Renal pelvis (tissue), 1 donor: ENCODE measurements at regions not wholly inside any gene's neighbourhood (a gene's known extent, or its start where the extent isn't known, plus 50 kb on each side); places are given as distances from the start of the nearest gene placed in this dataset.

Experiments
- DNase-seq: peaks from one replicate; pipeline ENCODE4 v3.0.0-alpha.2; 2013

DNA sequence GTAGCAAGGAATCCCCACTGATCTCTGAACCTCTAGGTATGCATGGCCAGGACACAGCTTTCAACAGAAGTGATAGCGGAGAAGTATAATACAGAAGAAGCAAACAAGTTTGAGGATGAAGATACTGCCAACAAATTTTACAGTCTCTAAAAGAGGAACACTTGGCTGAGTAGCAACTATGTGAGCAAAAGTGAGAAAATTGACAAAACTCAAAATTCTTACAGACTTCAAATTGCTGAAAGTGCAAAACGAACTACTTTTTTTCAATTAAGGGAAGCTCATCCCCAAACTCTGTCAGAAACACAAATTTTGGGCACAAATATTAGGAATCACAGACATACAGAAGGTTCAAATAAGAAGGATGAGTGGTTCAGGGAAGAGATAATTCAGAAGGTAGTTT lies 1324.6 kb downstream of the LRFN5 start:
- no peak for DNase-seq

DNA sequence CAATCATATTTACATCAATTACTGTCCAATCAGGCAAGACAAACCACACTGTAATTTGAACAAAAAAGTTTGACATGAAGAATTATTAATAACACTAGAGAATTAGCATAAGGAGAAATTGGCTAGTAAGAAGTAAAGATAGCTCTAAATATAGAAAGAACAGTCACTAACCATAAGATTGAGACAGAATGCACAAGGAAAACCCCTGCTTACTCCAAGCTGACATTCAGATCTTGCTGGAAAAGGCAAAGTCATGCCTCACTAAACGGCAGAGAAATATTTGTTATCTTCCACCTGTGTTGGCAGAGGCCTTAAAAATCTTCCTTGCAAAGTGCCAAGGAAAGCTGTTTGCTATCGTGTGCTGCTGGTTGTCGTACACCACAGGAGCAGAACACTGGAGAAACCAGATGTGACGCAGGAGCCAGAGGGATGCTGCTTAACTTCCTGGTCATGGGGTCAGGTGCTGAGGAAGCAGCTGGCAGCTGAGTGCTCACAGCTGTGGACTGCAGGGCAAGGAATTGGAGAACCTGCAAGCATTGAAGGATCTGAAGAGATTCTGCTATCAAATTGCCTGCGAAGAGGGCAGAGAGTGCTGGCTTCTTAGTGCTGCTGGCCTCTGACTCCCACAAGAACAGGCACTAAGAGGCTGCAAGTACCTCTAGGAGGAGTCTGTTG lies 1323.3 kb downstream of the LRFN5 start:
- DNase-seq = peak; percentile 61

DNA sequence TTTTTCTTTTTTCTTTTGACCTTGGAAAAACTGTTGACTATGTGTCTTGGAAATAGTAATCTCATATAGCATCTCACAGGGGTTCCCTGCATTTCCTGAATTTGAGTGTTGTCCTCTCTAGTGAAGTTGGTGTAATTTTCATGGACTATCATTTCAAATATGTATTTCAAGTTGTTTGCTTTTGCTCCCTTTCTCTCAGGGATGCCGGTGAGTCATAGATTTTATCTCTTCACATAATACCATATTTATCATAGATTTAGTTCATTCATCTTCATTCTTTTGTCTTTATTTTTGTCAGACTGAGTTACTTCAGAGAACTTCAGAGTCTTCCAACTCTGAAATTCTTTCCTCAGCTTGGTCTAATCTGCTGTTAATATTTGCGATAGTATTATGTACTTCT lies 1320.6 kb downstream of the LRFN5 start:
- DNase-seq = no peak

DNA sequence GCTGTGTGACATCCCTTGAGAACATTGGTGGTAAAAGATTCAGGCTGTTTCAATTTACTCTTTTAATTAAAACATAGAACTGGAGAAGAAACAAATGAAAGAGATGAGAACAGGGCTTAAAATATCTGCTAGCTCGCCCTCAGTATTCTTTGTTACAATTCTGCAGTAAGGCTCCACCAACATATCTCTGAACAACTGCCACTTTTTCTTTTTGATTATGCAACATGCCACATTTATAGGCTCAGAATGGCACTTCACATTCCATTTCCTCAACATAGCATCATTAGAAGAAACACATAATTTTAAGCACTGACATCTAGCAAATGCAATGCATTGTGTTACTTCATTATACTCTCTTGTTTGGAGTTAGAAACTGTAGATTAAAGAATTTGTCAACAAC lies 1315.2 kb downstream of the LRFN5 start:
- no peak for DNase-seq

DNA sequence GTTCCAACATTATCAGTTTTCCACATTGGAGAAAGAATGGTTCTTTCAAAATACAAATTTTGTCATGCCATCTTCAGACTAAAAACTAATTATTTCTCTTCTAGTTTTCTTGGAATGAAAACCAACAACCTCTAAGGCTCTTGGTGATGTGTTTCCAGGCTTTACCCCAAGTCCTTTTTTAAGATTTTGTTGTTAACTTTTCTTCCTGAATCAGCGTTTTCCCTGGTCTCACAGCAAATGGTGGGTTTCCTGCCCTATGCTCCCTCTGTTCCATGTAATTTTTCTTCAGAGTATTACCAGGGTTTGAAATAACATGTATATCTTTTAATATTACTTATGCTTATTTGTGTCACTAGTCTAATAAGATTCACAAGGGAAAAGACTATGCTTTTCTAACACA lies 1311.9 kb downstream of the LRFN5 start:
- no peak for DNase-seq

DNA sequence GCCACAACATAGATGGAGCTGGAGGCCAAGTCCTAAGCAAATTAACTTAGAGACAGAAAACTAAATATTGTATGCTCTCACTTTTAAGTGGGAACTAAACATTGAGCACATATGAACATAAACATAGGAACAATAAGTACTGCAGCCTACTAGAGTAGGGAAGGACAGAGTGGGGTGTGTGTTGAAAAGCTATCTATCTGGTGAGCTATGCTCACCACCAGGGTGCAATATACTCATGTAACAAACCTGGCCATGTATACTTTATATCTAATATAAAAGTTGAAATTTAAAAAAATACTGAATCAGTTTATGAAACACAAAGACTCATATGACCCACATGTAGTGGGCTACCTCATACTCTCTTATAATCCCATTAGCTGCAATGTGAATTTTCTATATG lies 1305.0 kb downstream of the LRFN5 start:
- no peak for DNase-seq

DNA sequence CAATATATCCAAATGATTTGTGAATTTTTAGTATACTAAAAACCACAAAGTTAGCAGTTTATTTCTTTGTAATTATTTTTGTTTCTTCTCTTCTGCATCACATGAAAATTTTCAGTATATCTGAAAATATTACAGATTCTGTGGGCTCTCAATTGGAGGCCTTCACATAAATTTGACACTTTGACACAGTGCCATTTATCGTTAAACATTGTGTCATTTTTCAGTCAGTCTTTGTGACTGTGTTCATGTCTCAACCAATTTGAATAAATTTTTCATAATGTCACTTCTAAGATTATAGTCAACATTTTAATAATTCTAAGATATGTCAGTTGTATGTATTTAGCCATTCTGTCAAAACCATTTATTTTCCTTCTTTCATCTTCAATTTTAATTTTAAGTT lies 1303.0 kb downstream of the LRFN5 start:
- DNase-seq = no peak

- DNase-seq = no peak
Observed at GRCh38 chr14:42893183-42893582, 1286.5 kb downstream of the LRFN5 start.

DNA sequence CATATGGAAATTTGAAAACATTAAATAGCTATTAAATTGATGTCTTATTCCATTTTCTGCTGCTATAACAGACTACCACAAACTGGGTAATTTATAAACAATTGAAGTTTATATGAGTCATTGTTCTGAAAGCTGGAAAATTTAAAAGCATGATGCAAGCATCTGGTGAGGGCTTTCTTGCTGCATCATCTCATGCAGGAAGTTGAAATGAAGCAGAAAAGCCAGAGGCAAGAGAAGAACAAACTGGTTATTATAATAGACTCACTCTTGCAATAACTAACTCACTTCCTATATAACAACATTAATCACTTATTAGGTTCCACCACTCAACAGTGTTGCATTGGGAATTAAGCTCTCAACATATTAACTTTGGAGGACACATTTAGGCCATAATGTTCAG lies 1277.4 kb downstream of the LRFN5 start:
- DNase-seq = no peak

- DNase-seq = no peak
Observed at GRCh38 chr14:42877716-42878115, 1271.0 kb downstream of the LRFN5 start.

- no peak for DNase-seq
Observed at GRCh38 chr14:42872786-42873185, 1266.1 kb downstream of the LRFN5 start.

DNA sequence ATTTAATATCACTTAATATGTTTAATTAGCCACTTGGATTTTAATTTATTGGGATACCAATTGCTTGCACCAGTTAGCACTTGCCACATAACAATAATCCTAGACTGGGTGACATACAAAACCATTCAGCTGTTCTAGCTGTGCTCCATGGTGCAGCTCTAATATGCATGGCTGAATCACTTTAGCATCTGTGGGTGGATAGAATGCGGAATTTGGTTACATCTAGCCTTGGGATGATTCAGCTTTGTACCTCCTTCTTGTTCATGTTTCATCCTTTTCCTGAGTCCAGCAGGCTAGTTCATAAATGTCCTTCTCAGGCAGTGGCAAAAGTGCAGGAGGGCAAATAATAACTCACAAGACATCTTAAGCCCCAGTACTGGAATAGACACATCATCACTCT lies 1263.0 kb downstream of the LRFN5 start:
- no peak for DNase-seq

- no peak for DNase-seq
Observed at GRCh38 chr14:42862114-42862513, 1255.4 kb downstream of the LRFN5 start.

- DNase-seq = no peak
Observed at GRCh38 chr14:42860371-42860770, 1253.7 kb downstream of the LRFN5 start.

GRCh38 chr14:42856106-42856505 lies 1249.4 kb downstream of the LRFN5 start:
- no peak for DNase-seq

GRCh38 chr14:42855085-42855484 lies 1248.4 kb downstream of the LRFN5 start:
- DNase-seq = no peak

DNA sequence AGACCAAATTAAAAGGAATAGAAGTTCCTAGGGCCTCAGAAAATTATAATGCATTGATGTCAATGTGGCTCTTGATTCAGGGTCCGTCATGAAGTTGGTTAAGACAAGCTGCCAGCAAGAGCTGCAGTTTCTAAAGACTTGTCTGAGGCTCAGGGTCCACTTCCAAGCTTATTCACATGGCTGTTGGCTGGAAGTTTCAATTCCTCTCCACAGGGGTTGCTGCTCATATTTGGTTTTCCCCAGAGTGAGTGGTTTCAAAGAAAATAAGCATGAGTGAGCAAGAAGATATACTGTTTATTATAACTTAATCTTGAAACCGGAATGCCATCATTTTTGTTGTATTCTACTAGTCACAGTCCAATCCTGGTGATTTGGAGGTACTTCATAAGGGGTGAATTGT lies 1247.4 kb downstream of the LRFN5 start:
- DNase-seq = no peak

DNA sequence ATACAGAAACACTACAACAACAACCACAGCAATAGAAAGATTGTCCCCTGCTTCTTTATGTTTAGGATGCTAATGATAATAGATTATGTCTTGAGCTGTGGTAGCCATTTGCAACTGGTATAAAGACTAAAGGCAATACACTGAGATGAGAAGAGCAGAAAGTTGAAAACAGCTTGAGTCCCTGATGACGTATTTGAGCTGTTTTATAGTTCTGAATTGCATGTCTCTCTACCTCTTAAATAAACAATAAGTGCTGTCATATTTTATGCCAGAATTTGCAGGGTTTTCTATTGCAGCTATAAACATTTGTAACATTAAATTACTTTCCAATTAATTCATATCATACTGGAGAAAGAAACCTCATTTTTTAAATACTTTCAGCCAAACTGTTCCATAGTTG lies 1242.0 kb downstream of the LRFN5 start:
- DNase-seq = no peak

GRCh38 chr14:42814817-42815216 lies 1208.1 kb downstream of the LRFN5 start:
- no peak for DNase-seq

GRCh38 chr14:42806909-42807315 lies 1200.2 kb downstream of the LRFN5 start:
- no peak for DNase-seq

DNA sequence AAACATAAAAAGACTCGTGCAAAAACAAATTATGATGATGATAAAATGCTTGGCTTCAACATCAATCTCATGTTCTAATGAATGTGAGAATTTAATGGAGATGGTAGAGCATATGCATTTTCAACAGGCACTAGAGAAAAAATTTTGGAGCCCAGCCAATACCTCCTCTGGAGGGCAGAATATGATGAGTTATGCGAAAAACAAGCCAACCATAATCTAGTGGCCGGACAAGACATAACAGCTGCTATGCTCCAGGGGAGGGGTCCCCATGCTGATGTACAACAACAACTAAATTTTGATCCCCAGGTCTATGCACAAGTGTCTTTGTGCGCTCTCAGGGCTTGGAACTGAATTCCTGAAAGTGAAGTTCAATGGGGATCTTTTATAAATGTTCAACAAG lies 1197.5 kb downstream of the LRFN5 start:
- no peak for DNase-seq

DNA sequence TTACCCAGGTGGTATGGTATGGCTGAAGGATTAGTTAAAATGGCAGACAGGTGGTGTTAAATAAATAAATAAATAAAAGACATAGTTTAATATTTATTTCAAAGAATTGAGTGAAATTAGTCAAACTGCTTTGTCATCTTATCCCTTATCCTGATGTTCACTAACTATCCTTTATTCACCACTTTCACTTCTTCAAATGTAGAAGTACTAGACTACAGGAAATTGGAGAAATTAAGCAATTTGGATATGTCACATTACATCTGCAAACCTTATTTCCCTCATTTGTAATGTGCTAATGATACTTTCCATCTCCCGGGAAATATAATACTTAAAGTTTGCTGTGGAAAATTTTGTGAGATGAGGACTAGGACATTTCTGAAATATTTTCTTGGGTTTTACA lies 1195.7 kb downstream of the LRFN5 start:
- DNase-seq = no peak

DNA sequence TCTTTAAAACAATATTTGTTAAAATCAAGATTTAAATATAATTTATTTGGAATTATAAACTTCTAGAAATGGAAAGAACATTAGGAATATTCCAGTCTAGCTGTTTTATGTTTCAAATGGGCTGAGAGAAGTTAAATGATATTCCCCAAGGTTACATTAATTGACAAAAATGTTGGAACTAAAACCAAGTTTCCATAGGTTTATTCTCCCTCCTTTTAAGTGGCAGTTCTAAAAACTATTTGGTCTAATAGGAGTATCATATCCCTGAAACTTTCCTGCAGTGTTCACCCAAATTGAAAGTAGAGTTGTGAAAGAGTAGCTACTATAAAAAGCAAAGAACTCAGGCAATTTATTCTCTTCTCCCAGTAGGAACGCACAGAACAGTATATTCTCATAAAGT lies 1185.5 kb downstream of the LRFN5 start:
- DNase-seq = no peak

DNA sequence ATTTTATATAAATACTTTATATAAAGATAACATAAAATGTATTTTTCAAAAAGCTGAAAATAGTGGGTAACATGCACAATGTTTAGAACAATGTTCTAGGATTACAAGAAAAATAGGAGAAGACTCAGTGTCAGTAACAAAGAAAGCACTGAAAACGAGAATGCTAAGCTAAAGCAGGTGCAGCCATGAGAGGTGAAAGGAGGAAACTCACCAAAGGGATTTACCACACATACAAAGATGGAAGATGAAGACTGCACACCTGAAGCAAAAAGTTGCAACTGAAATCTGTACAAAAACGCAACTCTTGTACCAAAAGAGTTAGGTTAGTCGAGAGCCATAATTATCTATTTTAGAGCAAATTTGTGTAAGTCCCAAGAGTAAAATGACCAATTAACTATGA lies 1176.1 kb downstream of the LRFN5 start:
- no peak for DNase-seq

DNA sequence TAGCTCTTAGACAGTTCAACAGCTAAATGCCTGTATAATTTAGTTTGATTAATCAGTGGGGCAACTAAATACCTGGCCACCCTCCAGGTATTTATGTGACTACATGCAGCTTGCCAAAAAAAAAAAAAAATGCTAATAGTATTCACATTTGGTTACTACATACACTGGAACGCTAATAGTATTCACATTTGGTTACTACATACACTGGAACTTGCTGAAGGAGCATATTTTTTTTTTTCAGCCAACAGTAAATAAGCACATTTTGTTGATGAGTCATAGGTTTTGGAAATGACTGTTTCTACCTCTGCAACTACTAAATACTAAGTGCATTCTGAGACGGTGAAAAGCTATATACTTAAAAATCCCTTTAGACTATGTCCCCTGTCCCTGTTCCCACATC lies 1172.3 kb downstream of the LRFN5 start:
- DNase-seq = no peak
